Spleen (tissue), 7 donors: ENCODE measurements at regions not wholly inside any gene's neighbourhood (a gene's known extent, or its start where the extent isn't known, plus 50 kb on each side); places are given as distances from the start of the nearest gene placed in this dataset.

Experiments used
- POLR2A ChIP-seq, 3 donors: fragments of 450-650 bp; IDR thresholded peaks; one replicate each; pipeline ENCODE4 v1.5.1; 2017; ENCODE audit warnings: antibody characterized with exemption in 3 of 3, mild to moderate bottlenecking in 1 of 3
- TF ChIP-seq, protein P1 (sequence below), 11 experiments: fragments of 200-600 bp in 7 of 11; fragments of 450-650 bp in 4 of 11; sonication (generic) in 4 of 11; IDR thresholded peaks in 8 of 11; conservative IDR thresholded peaks in 3 of 11; 1 replicate in 7 of 11; 2 replicates in 4 of 11; pipeline versions ENCODE4 v1.4.0 to v1.8.0; 2016 to 2021; ENCODE audit warnings: antibody characterized with exemption in 11 of 11, inconsistent platforms in 4 of 11, mild to moderate bottlenecking in 1 of 11
- donor health status: DM: no; HTN: no; CAD: no; lungs with moderate emphysema.
- donor health status: DM: no; HTN: no; CAD: no.
- donor health status: DM: no; HTN: no; CAD: no.

DNA sequence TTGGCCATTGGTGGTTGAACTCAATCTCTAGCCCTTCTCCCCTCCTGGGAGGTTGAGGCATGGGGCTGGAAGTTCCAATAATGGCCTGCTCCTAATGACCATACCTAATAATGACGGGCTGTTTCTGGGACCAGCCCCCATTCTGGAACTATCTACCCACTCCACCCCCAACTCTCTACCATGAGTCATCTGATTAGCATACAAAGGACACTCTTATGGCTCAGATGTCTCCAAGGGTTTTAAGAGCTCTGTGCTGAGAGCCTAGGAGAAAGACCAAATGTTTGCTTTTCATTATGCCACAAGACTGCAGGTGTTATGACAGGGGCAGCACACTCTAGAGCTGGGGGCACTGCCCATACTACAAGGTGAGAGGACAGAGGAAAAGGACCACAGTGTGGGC, 137.0 kb upstream of the NCKAP5 start:
- no peak for TF ChIP-seq POLR2A (IDR thresholded peaks at IDR 0.05)
- TF ChIP-seq, protein P1, sequence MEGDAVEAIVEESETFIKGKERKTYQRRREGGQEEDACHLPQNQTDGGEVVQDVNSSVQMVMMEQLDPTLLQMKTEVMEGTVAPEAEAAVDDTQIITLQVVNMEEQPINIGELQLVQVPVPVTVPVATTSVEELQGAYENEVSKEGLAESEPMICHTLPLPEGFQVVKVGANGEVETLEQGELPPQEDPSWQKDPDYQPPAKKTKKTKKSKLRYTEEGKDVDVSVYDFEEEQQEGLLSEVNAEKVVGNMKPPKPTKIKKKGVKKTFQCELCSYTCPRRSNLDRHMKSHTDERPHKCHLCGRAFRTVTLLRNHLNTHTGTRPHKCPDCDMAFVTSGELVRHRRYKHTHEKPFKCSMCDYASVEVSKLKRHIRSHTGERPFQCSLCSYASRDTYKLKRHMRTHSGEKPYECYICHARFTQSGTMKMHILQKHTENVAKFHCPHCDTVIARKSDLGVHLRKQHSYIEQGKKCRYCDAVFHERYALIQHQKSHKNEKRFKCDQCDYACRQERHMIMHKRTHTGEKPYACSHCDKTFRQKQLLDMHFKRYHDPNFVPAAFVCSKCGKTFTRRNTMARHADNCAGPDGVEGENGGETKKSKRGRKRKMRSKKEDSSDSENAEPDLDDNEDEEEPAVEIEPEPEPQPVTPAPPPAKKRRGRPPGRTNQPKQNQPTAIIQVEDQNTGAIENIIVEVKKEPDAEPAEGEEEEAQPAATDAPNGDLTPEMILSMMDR (IDR thresholded peaks at IDR 0.05 in 8 of 11, conservative IDR thresholded peaks at IDR 0.05 in 3 of 11), result no peak
